Endothelial cell of umbilical vein (primary cell): ENCODE measurements at regions not wholly inside any gene's neighbourhood (a gene's known extent, or its start where the extent isn't known, plus 50 kb on each side); places are given as distances from the start of the nearest gene placed in this dataset.
"Not testable (repeated sequence)": the region's sequence is repeated elsewhere in the genome, so short reads cannot be mapped to it uniquely, and the experiment has no call there.

ENCODE experiments used
- BruUV-seq: library from RNA; stranded (reverse); fragments of 400-500 nt; replicated peaks from 2 replicates; lab custom pipeline; 2021; lab: Mats Ljungman, UMichigan
- CTCF ChIA-PET: fragments of 300-600, 350-600 bp; sonication (Branson Sonifier 250); formaldehyde crosslinking; loops from one replicate; lab custom pipeline; 2021; ENCODE audit warnings: antibody characterized with exemption, inconsistent platforms; lab: Charles Lee
- POLR2A ChIA-PET: fragments of 300-600, 350-600 bp; sonication (Branson Sonifier 250); formaldehyde crosslinking; loops from one replicate; lab custom pipeline; 2021; ENCODE audit warnings: antibody characterized with exemption, inconsistent platforms; lab: Charles Lee
- DNase-seq: peaks from one replicate; pipeline ENCODE4 v3.0.0-alpha.2; 2011; ENCODE audit warnings: low read depth, low spot score
- FAIRE-seq: peaks from 2 replicates; lab custom pipeline; 2011; peaks lifted over from hg19 to GRCh38; lab: Jason Lieb, UNC
- H2AFZ ChIP-seq: 2 replicates; pipeline ENCODE4 v1.6.0; 2012; ENCODE audit warnings: low read depth, low read length, control low read depth, inconsistent platforms
- H3K27ac ChIP-seq: 2 replicates; pipeline ENCODE4 v1.5.1; 2011; ENCODE audit warnings: low read depth, mild to moderate bottlenecking, control low read depth, low read length, moderate library complexity; ENCODE audit not compliant: insufficient read depth
- H3K27me3 ChIP-seq, 2 experiments: 2 replicates each; pipeline versions ENCODE4 v1.6.0 to v1.6.1; 2011; ENCODE audit warnings: low read length in 2 of 2, mixed read lengths in 1 of 2; ENCODE audit not compliant: control insufficient read depth in 2 of 2, insufficient read depth in 2 of 2
- H3K36me3 ChIP-seq, 2 experiments: 2 replicates in 1 of 2; 3 replicates in 1 of 2; pipeline ENCODE4 v1.5.1; 2011; ENCODE audit warnings: low read length in 2 of 2, mild to moderate bottlenecking in 1 of 2, moderate library complexity in 1 of 2; ENCODE audit not compliant: control insufficient read depth in 2 of 2, insufficient read depth in 2 of 2; ENCODE audit errors: extremely low read depth in 1 of 2
- H3K4me1 ChIP-seq: 3 replicates; pipeline ENCODE4 v1.5.1; 2011; ENCODE audit warnings: mild to moderate bottlenecking, low read length; ENCODE audit not compliant: control insufficient read depth, insufficient read depth; ENCODE audit errors: extremely low read depth
- H3K4me2 ChIP-seq: 2 replicates; pipeline ENCODE4 v1.6.1; 2011; ENCODE audit warnings: low read length, control low read depth, mixed read lengths; ENCODE audit not compliant: insufficient read depth
- H3K4me3 ChIP-seq, 3 experiments: fragments of 200-600 bp in 1 of 3; sonication (generic), shearing (Covaris generic) in 1 of 3; replicated peaks in 1 of 3; 2 replicates each; pipeline ENCODE4 v1.5.1; 2011 to 2016; ENCODE audit warnings: control low read depth in 3 of 3, low read length in 3 of 3, mild to moderate bottlenecking in 2 of 3, inconsistent platforms in 1 of 3, low read depth in 1 of 3, moderate library complexity in 1 of 3; ENCODE audit not compliant: insufficient read depth in 1 of 3
- H3K79me2 ChIP-seq: 2 replicates; pipeline ENCODE4 v1.6.0; 2012; ENCODE audit warnings: low read length, inconsistent platforms; ENCODE audit not compliant: control insufficient read depth, insufficient read depth
- H3K9ac ChIP-seq: replicated peaks from 2 replicates; pipeline ENCODE3; 2011; ENCODE audit warnings: low read length, control low read depth; ENCODE audit not compliant: insufficient read depth; ENCODE audit errors: extremely low read depth
- H3K9me1 ChIP-seq: replicated peaks from 3 replicates; pipeline ENCODE4 v1.6.0; 2011; ENCODE audit warnings: mild to moderate bottlenecking, low read length; ENCODE audit not compliant: control insufficient read depth, insufficient read depth; ENCODE audit errors: extremely low read depth
- H3K9me3 ChIP-seq: replicated peaks from 2 replicates; pipeline ENCODE4 v1.5.1; 2012; ENCODE audit warnings: low read length, inconsistent platforms; ENCODE audit not compliant: control insufficient read depth, insufficient read depth
- H4K20me1 ChIP-seq: replicated peaks from 2 replicates; pipeline ENCODE3; 2011; ENCODE audit warnings: mild to moderate bottlenecking, low read length; ENCODE audit not compliant: control insufficient read depth, insufficient read depth; ENCODE audit errors: extremely low read depth
- EZH2 ChIP-seq: IDR thresholded peaks from 2 replicates; pipeline ENCODE4 v1.6.1; 2012; ENCODE audit warnings: borderline replicate concordance, low read depth, mild to moderate bottlenecking, moderate library complexity, low read length, inconsistent platforms; ENCODE audit not compliant: severe bottlenecking
- FOS ChIP-seq: IDR thresholded peaks from 2 replicates; pipeline ENCODE4 v1.6.1; 2011; ENCODE audit warnings: mild to moderate bottlenecking, low read length, moderate library complexity, borderline replicate concordance; ENCODE audit not compliant: insufficient read depth
- GATA2 ChIP-seq: IDR thresholded peaks from 2 replicates; pipeline ENCODE4 v1.7.0; 2011; ENCODE audit warnings: low read depth, mild to moderate bottlenecking, moderate library complexity, mixed read lengths, low read length; ENCODE audit not compliant: insufficient read length, insufficient read depth
- dilution Hi-C: fragments of 300-500 bp; cut with MboI; formaldehyde crosslinking; loops from one replicate; pipeline ENCODE4 v1.15.0; 2019; ENCODE audit warnings: low sequenced_read_pairs; ENCODE audit not compliant: extremely low pct_ligation_motif_present
- intact Hi-C: fragments of 100-400 bp; cut with micrococcal nuclease; formaldehyde crosslinking; loops from one replicate; pipeline ENCODE4 v1.10.0; 2022
- TF ChIP-seq, protein P1 (sequence below), 2 donors: IDR thresholded peaks; 1 replicate in 1 of 2; 2 replicates in 1 of 2; pipeline ENCODE4 v1.5.1; 2011; ENCODE audit warnings: low read length in 2 of 2, mild to moderate bottlenecking in 2 of 2, moderate library complexity in 2 of 2, control low read depth in 1 of 2, inconsistent platforms in 1 of 2, low read depth in 1 of 2; ENCODE audit not compliant: insufficient read depth in 1 of 2; ENCODE audit errors: extremely low read depth in 1 of 2

- Histone ChIP-seq H3K9me1 (no peaks in the 10 kb centered on the region), H2AFZ (no peak overlapping the region), H3K27ac (no peak overlapping the region), H3K4me3 (no peak overlapping the region), H3K36me3 (no peaks in the 10 kb centered on the region), H3K4me1 (no peaks in the 10 kb centered on the region), H3K27me3 (no peaks in the 10 kb centered on the region), H4K20me1 (no peaks in the 10 kb centered on the region), H3K9ac (no peak overlapping the region), H3K4me2 (no peak overlapping the region), H3K79me2 (no peaks in the 10 kb centered on the region), H3K9me3 (no peaks in the 10 kb centered on the region)
- no peak for FAIRE-seq
- DNase-seq = no peak
- POLR2A ChIA-PET = no interaction called here
- dilution Hi-C loops (no loop called here), intact Hi-C loops (no loop called here)
- BruUV-seq = no TSS peak
- TF ChIP-seq GATA2 = no peak
- TF ChIP-seq, protein P1, sequence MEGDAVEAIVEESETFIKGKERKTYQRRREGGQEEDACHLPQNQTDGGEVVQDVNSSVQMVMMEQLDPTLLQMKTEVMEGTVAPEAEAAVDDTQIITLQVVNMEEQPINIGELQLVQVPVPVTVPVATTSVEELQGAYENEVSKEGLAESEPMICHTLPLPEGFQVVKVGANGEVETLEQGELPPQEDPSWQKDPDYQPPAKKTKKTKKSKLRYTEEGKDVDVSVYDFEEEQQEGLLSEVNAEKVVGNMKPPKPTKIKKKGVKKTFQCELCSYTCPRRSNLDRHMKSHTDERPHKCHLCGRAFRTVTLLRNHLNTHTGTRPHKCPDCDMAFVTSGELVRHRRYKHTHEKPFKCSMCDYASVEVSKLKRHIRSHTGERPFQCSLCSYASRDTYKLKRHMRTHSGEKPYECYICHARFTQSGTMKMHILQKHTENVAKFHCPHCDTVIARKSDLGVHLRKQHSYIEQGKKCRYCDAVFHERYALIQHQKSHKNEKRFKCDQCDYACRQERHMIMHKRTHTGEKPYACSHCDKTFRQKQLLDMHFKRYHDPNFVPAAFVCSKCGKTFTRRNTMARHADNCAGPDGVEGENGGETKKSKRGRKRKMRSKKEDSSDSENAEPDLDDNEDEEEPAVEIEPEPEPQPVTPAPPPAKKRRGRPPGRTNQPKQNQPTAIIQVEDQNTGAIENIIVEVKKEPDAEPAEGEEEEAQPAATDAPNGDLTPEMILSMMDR (IDR thresholded peaks at IDR 0.05; ENCODE audit: extremely low read depth in 1 of 2, insufficient read depth in 1 of 2, low read depth in 1 of 2, low read length in 2 of 2) = no peak
- TF ChIP-seq EZH2 = no peak
- TF ChIP-seq FOS = no peak
- CTCF ChIA-PET = no interaction called here
Measured at GRCh38 chr6:156010-156409, 136.3 kb upstream of the DUSP22 start.

- BruUV-seq, H3K4me1 ChIP-seq, intact Hi-C loops, H4K20me1 ChIP-seq, FAIRE-seq, H3K36me3 ChIP-seq, dilution Hi-C loops, DNase-seq, H3K27me3 ChIP-seq, H3K4me2 ChIP-seq, H3K9ac ChIP-seq, H2AFZ ChIP-seq, H3K27ac ChIP-seq, H3K9me3 ChIP-seq, H3K4me3 ChIP-seq, H3K9me1 ChIP-seq, CTCF ChIA-PET, H3K79me2 ChIP-seq, POLR2A ChIA-PET: not testable (repeated sequence)
Measured at GRCh38 chr6:156441-157140, 135.7 kb upstream of the DUSP22 start.
